ENCODE measurements at regions not wholly inside any gene's neighbourhood (a gene's known extent, or its start where the extent isn't known, plus 50 kb on each side); places are given as distances from the start of the nearest gene placed in this dataset.

DNA sequence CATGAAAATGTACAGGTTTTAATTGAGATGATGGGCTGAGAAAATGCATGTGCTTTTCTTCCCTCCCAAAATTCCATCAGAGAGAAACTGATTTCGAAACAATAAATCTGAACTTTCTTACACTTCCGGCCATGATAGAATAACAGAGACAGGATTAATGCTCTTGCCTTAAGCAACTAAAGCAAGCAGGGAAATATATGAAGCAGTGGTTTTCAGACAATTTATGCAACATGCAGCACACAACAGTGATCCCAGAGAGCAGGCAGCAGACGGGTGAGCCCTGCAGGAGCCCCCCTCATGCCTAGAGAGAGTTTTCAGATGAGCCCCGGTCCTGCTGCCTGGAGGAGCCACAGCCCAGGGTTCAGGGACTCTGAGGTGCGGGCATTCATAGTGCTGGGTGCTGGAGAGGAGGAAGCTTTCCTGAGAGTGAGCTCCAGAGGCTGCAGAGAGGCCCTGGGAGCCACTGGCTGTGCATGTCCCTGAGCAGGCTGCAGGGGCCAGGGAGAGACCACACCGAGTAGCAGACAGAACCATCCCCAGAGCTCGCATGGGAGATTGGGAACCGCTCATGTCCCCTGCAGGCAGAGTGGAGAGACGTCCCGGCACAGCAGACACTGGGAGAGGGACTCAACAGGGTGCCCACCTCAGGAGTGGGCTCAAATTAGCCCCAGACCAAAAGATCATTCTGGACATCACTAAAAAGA lies 143.5 kb downstream of the OLFM1 start:
- Histone ChIP-seq H4K20me1 (replicated peaks; ENCODE audit: control insufficient read depth, insufficient read depth, low read length) (no peaks in the 10 kb centered on the region), H2AFZ (ENCODE audit: low read depth, low read length) (no peak overlapping the region), H3K9me1 (ENCODE audit: control insufficient read depth, insufficient read depth, low read length) (no peaks in the 10 kb centered on the region), H3K27me3 (ENCODE audit: control insufficient read depth in 2 of 2, insufficient read depth in 2 of 2, low read length in 2 of 2) (no peaks in the 10 kb centered on the region; a peak in 1 of 5 replicates), H3K36me3 (ENCODE audit: control insufficient read depth, insufficient read depth, low read length) (no peaks in the 10 kb centered on the region), H3K27ac (ENCODE audit: extremely low read depth, low read depth, low read length) (no peak overlapping the region), H3K79me2 (ENCODE audit: control insufficient read depth, insufficient read depth, low read length) (no peaks in the 10 kb centered on the region), H3K9me3 (replicated peaks; ENCODE audit: control insufficient read depth, insufficient read depth, low read depth, low read length) (peaks cover 5% of the 10 kb centered on the region; the same call in 1 of the 2 replicates), H3K9ac (ENCODE audit: insufficient read depth in 1 of 2, low read depth in 2 of 2, low read length in 2 of 2) (no peak overlapping the region), H3K4me1 (replicated peaks in 1 of 2; ENCODE audit: control insufficient read depth in 2 of 2, insufficient read depth in 2 of 2, low read length in 2 of 2) (no peaks in the 10 kb centered on the region; a peak in 1 of 5 replicates), H3K4me2 (ENCODE audit: insufficient read depth, low read length) (no peak overlapping the region), H3K4me3 (no peak overlapping the region)
- BruUV-seq (replicated peaks), result no TSS peak
- in situ Hi-C loops (cut with MboI) (no loop called here), intact Hi-C loops (cut with micrococcal nuclease) (no loop called here)
- ChIA-PET CTCF (ENCODE audit: low intra/inter-chr PET ratio) (no interaction called here), POLR2A (interaction anchor here (0.9 kb wide), 1 partner anchor 214 kb away, joined by 4 read pairs; no protein-coding TSS in a partner anchor)
- 4% methylated on average over 10 of the region's 10 CpGs for WGBS (ENCODE audit: insufficient coverage, low coverage, missing lambda C conversion rate)
- TF ChIP-seq NCOA4 (IDR thresholded peaks at IDR 0.05; ENCODE audit: partially characterized antibody) (no peak), MTF1 (CRISPR knock-in tag; IDR thresholded peaks at IDR 0.05; ENCODE audit: borderline replicate concordance) (no peak), RFX5 (IDR thresholded peaks at IDR 0.05; ENCODE audit: low read depth, low read length) (no peak), ZNF316 (IDR thresholded peaks at IDR 0.05) (no peak)
- ATAC-seq (no peak), DNase-seq (ENCODE audit: extremely low read depth in 1 of 4, low spot score in 3 of 4) (no peak), FAIRE-seq (no peak)

GRCh38 chr9:135239100-135239768 lies 151.8 kb downstream of the OLFM1 start:
- ChIA-PET CTCF (ENCODE audit: low intra/inter-chr PET ratio) (no interaction called here), POLR2A (no interaction called here)
- H3K27ac ChIP-seq (ENCODE audit: extremely low read depth, low read depth, low read length), result no peak overlapping the region
- H3K27me3 ChIP-seq (ENCODE audit: control insufficient read depth in 2 of 2, insufficient read depth in 2 of 2, low read length in 2 of 2), result peaks cover 9 to 57% of the 10 kb centered on the region in 2 experiments; a peak in 4 of 5 replicates
- no peak overlapping the region; a peak in 1 of 4 replicates for H3K9ac ChIP-seq (ENCODE audit: insufficient read depth in 1 of 2, low read depth in 2 of 2, low read length in 2 of 2)
- BruUV-seq (replicated peaks), result no TSS peak
- H3K4me1 ChIP-seq (replicated peaks in 1 of 2; ENCODE audit: control insufficient read depth in 2 of 2, insufficient read depth in 2 of 2, low read length in 2 of 2), result no peaks in the 10 kb centered on the region
- in situ Hi-C loops (cut with MboI), result no loop called here
- no peaks in the 10 kb centered on the region for H3K79me2 ChIP-seq (ENCODE audit: control insufficient read depth, insufficient read depth, low read length)
- no peaks in the 10 kb centered on the region for H3K9me1 ChIP-seq (ENCODE audit: control insufficient read depth, insufficient read depth, low read length)
- H3K36me3 ChIP-seq (ENCODE audit: control insufficient read depth, insufficient read depth, low read length), result no peaks in the 10 kb centered on the region
- DNase-seq (ENCODE audit: extremely low read depth in 1 of 4, low spot score in 3 of 4) (no peak), ATAC-seq (no peak), FAIRE-seq (no peak)
- intact Hi-C loops (cut with micrococcal nuclease), result no loop called here
- no peak overlapping the region for H2AFZ ChIP-seq (ENCODE audit: low read depth, low read length)
- WGBS (ENCODE audit: insufficient coverage, low coverage, missing lambda C conversion rate), result under 1% methylated on average over 20 of the region's 20 CpGs
- H3K9me3 ChIP-seq (replicated peaks; ENCODE audit: control insufficient read depth, insufficient read depth, low read depth, low read length), result no peaks in the 10 kb centered on the region
- 0 out of 2 replicates have a peak, but pooled peaks cover 11% of the 10 kb centered on the region for H4K20me1 ChIP-seq (replicated peaks; ENCODE audit: control insufficient read depth, insufficient read depth, low read length)
- H3K4me2 ChIP-seq (ENCODE audit: insufficient read depth, low read length), result no peak overlapping the region
- no peak overlapping the region for H3K4me3 ChIP-seq
- TF ChIP-seq ETV6 (IDR thresholded peaks at IDR 0.05; ENCODE audit: borderline replicate concordance in 1 of 2, low read depth in 2 of 2, low read length in 1 of 2), result no peak
- TF ChIP-seq ETV6 (CRISPR knock-in tag; IDR thresholded peaks at IDR 0.05; ENCODE audit: borderline replicate concordance), result no peak
- TF ChIP-seq, protein P1, sequence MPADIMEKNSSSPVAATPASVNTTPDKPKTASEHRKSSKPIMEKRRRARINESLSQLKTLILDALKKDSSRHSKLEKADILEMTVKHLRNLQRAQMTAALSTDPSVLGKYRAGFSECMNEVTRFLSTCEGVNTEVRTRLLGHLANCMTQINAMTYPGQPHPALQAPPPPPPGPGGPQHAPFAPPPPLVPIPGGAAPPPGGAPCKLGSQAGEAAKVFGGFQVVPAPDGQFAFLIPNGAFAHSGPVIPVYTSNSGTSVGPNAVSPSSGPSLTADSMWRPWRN (IDR thresholded peaks at IDR 0.05; ENCODE audit: low read depth), result no peak
- TF ChIP-seq, protein P2, sequence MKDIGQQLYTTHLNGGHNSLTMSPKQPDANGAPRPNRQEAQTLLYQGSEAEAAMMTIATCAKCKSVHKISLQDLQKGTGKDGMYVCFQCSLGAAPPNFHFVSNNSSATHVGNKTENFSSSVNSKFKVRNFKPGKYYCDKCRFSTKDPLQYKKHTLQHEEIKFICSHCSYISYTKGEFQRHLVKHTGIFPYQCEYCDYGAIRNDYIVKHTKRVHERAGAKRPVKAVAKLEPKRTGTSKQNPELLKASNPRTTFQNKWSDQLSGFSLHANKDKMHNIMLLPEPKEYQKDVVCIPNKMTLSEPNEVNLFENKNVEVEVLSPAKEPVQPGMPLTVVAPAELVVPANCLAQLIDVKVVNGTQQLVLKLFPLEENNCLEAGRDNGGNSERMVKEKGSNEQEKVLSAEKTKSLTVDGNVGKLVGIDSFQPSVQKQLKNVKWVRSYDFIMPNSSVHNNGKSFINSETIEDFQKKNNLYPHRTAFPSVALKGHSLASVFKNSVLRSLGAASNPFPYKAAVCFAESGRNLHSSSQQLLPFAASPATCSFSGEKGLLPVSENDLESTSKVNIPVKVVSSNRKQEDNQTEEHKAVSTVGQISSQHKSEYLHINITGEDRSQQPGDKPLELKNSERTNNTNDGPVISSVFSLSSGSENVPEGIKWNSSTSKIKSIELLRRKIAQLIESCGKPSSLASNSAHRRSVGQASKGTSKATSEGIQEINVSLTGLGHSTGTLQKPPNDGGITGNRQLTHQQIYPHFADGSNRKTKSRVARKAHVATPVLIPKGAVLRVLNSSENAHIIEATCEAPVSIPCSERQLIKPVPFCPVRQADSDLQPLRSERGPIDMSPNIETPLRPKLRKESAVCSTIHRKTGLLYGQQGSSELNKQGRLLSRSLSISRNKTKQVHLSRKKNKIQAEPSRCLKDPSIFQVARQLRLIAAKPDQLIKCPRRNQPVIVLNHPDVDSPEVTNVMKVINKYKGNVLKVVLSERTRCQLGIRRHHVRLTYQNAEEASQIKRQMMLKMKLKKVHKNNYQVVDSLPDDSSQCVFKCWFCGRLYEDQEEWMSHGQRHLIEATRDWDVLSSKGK (CRISPR knock-in tag; IDR thresholded peaks at IDR 0.05), result no peak
- no peak for TF ChIP-seq SLC30A9 (CRISPR knock-in tag; IDR thresholded peaks at IDR 0.05)
- no peak for TF ChIP-seq HMGN3 (IDR thresholded peaks at IDR 0.05; ENCODE audit: borderline replicate concordance, extremely low read depth, insufficient read length, low read depth, low read length)
- no peak for TF ChIP-seq MEF2D (tag; conservative IDR thresholded peaks at IDR 0.05; ENCODE audit: low read depth)

Measured in K562 (cell line).